Mammary epithelial cell (primary cell): ENCODE measurements at regions not wholly inside any gene's neighbourhood (a gene's known extent, or its start where the extent isn't known, plus 50 kb on each side); places are given as distances from the start of the nearest gene placed in this dataset.

ENCODE experiments used
- CTCF ChIP-seq, 2 donors: IDR thresholded peaks in 1 of 2; conservative IDR thresholded peaks in 1 of 2; 2 replicates each; pipeline ENCODE4 v1.5.1; 2011 to 2012; ENCODE audit warnings: inconsistent platforms in 2 of 2, low read length in 2 of 2, mild to moderate bottlenecking in 2 of 2, control low read depth in 1 of 2, low read depth in 1 of 2; ENCODE audit not compliant: insufficient read depth in 1 of 2; ENCODE audit errors: extremely low read depth in 1 of 2
- EZH2 ChIP-seq: IDR thresholded peaks from 2 replicates; pipeline ENCODE4 v1.6.1; 2012; ENCODE audit warnings: low read length, inconsistent platforms, borderline replicate concordance

- TF ChIP-seq CTCF (conservative IDR thresholded peaks at IDR 0.05 in 1 of 2, IDR thresholded peaks at IDR 0.05 in 1 of 2; ENCODE audit: extremely low read depth in 1 of 2, insufficient read depth in 1 of 2, low read depth in 1 of 2, low read length in 2 of 2), result no peak
- no peak for TF ChIP-seq EZH2
These were observed 519.7 kb upstream of the PFKP start for GRCh38 chr10:2547606-2548005.
